ENCODE measurements at regions not wholly inside any gene's neighbourhood (a gene's known extent, or its start where the extent isn't known, plus 50 kb on each side); places are given as distances from the start of the nearest gene placed in this dataset.

DNA sequence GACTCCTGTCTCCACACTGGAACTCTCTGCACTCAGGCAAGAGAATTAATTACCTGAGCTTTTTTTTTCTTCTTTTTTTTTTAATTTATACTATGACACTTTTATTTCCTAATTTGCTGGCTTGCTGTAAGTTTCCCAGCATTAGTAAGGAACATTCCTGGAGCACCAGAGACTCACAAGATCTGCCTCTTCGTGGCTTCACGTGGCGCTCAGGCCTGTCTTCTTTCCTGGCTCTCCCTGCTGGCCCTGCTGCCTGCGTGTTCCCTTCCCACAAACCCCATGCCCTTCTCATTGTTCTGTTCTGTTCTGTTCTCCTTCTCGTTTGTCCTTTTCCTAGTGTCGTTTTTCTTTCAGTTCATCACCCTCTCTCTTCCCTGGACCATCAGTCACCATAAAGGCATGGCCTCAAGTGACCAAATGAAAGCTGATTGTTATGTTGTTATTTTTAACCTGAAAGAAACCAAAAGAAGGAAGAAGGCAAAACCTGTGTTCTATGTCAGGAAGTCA, 591.6 kb upstream of the PFKP start:
- intact Hi-C loops (cut with DNase I) = no loop called here
- DNase-seq (ENCODE audit: low spot score) = no peak

DNA sequence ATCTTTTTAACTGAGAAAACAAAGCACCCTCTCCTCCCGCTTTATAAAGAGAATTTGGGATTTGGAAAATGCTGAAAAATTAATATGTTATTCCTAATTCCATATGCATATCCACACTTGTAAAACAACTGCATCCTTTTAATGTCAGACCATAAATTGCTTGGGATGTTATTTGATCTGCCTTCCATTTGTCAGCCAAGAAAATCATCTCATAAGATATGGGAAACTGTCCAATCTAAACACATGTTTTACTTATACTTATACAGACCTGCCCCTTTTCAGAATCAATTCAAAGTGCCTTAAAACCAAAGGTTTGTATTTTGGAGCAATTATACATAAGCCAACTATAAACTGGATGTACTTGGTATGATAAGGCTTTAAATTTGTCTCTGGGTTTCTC, 595.5 kb upstream of the PFKP start:
- intact Hi-C loops (cut with DNase I) = no loop called here
- DNase-seq (ENCODE audit: low spot score) (no peak), ATAC-seq (no peak)

More for the DNA sequence above, 591.6 kb upstream of the PFKP start:
- peak; percentile 88 for ATAC-seq

DNA sequence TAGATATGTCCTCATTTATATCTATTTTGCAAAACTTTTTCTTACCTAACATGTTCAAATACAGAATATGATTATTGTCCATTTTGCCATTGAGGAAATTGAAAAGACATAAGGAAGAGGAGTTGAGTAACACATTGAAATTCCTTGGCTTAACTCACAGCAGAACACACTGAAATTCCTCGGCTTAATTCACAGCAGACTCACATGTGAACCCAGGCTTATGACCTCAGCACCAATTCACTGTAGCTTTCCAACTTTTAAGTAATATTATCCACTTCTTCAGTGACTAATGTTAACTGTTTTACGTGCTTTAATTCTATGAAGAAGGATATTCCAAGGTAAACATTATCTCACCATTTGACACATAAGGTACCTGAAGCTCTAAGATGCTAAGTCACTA, 597.5 kb upstream of the PFKP start:
- ATAC-seq (no peak), DNase-seq (ENCODE audit: low spot score) (no peak)
- intact Hi-C loops (cut with DNase I) = no loop called here

DNA sequence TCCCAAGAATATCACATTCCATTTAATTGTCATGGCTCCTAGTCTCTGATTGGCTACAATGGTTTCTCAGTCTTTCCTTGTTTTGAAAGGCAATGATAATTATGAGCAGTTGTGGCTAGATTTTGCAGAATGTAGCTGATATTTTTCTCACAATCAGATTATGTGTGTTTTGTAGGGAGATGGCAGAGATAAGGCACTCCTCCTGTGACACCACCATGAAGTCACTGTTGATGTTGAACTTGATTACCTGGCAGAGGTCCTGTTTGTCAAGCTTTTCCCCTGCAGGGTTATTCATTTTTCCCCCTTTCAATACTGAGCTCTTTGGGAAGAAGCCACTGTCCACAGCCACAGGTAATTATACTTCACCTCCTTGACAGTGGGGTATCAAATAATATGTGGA, 602.9 kb upstream of the PFKP start:
- intact Hi-C loops (cut with DNase I) = no loop called here
- ATAC-seq (no peak), DNase-seq (ENCODE audit: low spot score) (no peak)

DNA sequence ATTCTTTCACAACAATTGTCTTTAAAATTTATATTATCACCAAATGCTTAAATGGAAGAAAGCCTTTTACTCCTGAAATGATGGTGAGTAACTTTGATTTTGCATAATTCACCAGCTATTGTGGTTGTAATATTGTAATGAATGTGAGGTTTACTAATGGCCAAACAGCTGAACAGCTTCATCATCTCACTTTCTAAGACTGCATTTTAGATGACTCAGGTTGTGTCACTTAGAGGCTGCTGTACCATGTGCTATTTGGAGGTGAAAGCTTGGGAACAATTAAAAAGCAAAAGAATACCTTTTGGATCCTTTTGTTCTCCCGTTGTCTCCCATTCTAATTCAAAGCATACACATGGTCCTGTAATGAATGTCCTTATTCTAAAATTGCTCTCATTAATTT, 604.0 kb upstream of the PFKP start:
- DNase-seq (ENCODE audit: low spot score) = no peak
- no peak for ATAC-seq
- intact Hi-C loops (cut with DNase I) = no loop called here

DNA sequence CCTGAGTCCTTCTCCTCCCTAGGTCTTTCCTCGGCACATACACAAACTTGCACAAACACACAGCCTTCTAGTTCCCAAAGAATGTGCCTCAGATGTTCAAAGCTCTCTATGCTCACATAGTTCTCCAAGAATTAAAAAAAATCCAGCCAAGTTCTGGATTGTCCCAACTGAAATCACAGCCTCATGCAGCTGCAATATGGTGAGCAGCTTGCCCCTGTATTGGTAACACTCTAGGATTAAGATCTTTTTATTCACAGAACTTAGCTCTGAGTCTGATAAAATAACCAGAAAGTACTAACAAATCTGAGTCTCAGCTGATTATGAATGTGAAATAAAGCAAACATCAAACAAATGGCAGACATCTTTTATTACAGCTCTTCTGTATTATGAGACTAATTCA, 604.8 kb upstream of the PFKP start:
- intact Hi-C loops (cut with DNase I) = no loop called here
- ATAC-seq (no peak), DNase-seq (ENCODE audit: low spot score) (no peak)

DNA sequence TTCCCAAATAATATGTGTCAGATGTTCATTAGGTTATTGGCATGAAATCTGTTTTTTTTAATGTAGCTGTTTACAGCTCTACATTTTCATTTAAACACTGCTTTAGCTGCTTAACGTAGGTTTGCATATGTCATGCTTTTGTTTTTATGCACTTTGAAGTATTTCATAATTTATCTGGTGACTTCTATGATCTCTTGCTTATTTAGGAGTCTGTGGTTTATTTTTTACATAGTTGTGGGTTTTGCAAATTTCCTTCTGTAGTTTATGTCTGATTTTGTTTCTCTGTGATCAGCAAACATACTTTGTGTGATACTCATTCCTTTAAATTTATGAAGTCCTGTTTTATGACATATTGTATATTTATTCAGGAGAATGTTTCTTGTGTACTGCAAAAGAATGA, 606.5 kb upstream of the PFKP start:
- intact Hi-C loops (cut with DNase I) = no loop called here

DNA sequence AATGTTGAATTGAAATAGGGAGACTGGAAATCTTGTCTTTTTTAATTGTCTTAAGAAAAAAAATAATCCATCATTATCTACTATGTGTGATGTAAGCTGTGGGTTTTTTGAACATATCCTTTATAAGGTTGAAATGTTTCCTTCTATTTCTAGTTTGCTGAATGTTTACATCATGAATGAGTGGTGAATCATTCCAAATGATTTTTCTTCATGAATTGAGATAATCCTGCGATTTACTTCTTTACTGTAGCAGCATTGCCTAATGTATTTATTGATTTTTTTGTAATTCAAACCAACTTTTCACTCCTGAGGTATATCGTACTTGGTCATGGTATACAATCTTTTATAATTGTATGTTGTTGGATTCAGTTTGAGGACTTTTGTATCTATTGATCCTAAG, 607.6 kb upstream of the PFKP start:
- ATAC-seq (no peak), DNase-seq (ENCODE audit: low spot score) (no peak)
- intact Hi-C loops (cut with DNase I) = no loop called here

More for the DNA sequence above, 606.5 kb upstream of the PFKP start:
- no peak for DNase-seq (ENCODE audit: low spot score)
- ATAC-seq = no peak

DNA sequence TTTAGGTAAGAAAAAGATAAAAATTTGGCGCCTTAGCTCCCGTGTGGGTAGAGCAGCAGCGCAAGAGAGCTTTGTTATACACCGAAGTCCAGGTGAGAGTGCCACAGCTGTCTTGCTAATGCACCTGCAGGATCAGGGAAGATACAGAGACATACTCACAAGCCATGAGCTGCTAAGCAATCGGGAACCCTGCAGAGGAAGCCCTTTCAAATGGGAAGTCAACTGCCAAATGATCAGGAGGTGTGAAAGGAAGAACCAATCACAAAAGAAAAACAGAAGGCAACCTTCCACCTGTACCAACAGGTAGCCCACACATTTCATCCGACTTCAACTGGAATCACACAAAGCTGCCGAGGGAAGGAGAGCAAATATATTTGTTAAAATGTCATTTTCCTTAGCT, 610.5 kb upstream of the PFKP start:
- DNase-seq (ENCODE audit: low spot score) (no peak), ATAC-seq (no peak)
- intact Hi-C loops (cut with DNase I) = no loop called here

DNA sequence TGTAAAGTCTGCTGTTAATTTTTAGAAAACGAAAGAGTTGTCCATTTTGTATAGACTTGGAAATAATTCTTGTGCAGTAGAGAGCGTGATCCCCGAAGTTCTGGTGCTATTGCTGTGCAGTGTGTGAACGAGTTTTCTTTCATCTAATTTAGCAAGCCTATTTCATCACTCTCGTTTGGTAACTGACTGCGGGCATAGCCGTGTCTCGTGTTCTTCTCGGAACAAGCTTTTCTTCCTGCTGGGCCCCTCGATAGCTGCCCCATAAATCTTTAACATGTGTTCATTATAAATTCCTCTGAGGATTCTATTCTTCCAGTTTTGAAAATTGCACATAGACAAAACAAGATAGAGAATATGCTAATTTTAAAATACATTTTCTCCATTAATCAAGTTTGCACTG, 622.0 kb upstream of the PFKP start:
- intact Hi-C loops (cut with DNase I) = no loop called here
- no peak for ATAC-seq
- DNase-seq (ENCODE audit: low spot score) = no peak

DNA sequence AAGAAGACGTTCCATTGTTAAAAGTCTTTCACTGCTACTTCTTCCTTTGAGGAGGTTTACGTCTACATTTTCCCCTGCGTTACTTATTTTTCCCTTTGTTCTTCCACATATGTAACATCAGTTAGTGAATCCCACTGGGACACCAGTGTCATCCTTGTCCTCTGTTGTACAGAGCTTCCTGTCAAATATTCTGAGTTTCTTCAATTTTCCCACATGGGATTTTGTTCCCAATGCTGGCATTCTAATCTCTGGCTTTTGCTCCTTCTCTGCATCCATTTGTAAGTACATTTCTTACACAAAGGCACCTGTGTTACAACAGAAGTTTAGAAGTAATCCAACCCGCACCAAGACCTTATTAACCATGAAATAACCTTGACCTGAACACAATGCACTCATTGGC, 627.4 kb upstream of the PFKP start:
- no peak for DNase-seq (ENCODE audit: low spot score)
- intact Hi-C loops (cut with DNase I) = no loop called here
- no peak for ATAC-seq

DNA sequence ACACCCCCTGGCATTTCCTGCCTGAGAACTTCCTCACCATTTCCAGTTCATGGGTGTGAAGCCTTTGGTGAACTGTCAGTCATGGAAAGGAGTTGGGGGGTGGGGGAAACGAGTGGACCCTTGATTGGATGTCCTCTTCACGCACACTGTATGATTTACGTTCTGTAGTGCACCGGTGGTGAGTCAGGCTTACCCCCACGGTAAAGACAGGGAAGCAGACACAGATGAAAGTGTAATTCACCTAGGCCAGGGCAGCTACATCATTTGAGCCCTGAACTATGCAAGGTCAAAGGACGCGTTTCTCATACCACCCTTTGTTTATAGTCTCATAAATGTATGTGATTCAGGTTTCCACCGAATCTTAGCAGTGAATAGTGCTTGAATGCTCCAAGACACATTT, 628.3 kb upstream of the PFKP start:
- intact Hi-C loops (cut with DNase I) = no loop called here

DNA sequence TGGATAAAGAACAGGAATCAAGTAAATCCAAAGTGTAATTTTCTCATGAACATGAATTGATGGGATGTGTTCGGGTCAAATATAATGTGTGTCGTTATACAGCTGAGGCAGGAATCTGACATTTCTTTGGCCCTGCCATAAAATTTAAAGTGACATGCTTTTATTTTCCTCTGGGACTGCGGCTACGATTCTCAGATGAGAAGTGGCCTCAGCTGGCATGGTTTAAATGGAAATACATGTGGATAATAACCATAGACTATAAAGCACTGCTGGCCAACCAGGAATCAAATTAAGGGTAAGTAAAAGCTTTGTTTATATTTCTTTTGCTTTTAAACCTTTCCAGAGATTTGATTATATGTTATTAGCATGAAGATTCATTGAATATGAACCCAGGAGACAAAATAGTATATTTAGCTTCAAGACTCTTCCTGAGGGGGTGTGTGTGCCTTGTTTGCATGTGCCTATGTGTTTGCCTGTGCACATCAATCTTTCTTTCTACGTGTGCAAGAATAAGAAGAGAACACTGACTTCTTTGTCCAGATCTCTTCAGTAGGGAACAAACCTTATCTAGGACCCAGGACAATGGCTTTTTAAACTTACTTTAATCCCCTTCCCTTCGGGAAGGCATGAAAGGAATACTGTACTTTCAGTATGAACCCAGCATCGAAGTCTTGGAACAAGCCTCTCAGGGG, 629.0 kb upstream of the PFKP start:
- no peak for DNase-seq (ENCODE audit: low spot score)
- intact Hi-C loops (cut with DNase I) = no loop called here
- ATAC-seq = no peak

More for the DNA sequence above, 628.3 kb upstream of the PFKP start:
- ATAC-seq (no peak), DNase-seq (ENCODE audit: low spot score) (no peak)

DNA sequence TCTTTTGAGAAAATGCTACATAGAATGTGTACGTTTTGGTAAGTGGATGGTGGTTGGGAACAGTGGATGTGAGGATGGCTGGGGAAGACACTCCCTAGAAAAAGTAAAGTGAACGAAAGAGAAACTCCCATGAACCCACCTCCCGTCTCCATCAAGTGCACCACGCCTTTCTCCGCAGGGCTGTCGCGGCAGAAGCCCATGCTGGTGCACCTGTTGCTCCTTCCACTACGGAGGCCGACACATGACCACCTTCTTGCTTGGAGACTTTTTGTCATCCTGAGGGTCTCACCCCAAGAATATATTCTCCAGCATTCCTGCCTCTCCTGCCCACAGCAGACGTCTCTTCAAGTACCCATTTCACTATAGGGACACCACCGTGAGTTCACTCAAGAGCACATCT, 630.4 kb upstream of the PFKP start:
- intact Hi-C loops (cut with DNase I) = no loop called here
- ATAC-seq (no peak), DNase-seq (ENCODE audit: low spot score) (no peak)

DNA sequence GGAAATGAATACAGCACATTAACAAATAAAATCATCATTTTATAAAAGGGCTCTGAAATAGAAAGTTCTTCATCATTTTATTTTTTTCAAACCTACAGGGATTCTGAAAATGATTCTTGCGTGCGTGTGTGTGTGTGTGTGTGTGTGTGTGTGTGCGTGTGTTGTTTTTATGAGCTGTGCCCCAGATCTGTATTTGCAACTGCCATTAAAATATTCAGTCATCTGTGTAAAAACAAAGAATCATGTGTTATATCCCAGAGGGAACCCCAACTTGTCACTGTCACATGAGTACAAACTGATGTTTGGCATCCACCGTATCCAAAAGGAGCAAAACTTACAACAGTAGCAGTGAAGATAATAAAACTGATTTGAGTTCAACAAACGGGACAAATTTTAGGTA, 635.4 kb upstream of the PFKP start:
- intact Hi-C loops (cut with DNase I) = no loop called here
- no peak for ATAC-seq
- no peak for DNase-seq (ENCODE audit: low spot score)

DNA sequence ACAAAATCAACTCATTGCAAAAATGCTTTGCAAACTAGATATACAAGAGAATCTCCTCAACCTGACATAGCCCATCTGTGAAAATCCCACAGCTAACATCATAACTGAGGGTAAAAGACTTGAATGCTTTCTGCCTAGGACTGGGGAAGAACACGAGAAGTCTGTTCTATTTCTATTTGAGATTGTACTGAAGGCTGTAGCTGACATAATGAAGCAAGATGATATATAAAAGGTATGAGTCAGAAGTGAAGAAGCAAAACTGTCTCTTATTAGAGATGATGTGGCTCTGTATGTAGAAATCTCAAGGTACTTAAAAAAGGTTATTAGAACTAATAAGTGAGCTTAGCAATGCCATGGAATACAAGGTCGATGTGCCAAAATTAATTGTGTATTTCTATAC, 639.9 kb upstream of the PFKP start:
- ATAC-seq (no peak), DNase-seq (ENCODE audit: low spot score) (no peak)
- intact Hi-C loops (cut with DNase I) = no loop called here

DNA sequence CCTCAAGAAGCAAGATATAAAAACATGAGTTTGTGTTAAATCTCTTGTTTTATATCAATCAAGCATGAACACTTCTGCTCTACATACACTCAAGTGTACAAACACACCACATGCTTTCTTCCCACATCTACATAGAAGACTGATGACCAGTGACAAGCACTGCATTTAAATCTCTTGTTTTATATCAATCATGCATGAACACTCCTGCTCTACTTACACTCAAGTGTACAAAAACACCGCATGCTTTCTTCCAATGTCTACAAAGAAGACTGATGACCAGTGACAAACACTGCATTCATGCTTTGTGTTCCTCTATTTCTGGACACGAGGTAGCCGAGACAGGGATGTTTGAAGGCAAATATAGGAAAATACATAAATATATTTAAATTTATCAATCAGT, 642.0 kb upstream of the PFKP start:
- DNase-seq (ENCODE audit: low spot score) (no peak), ATAC-seq (no peak)
- intact Hi-C loops (cut with DNase I) = no loop called here

DNA sequence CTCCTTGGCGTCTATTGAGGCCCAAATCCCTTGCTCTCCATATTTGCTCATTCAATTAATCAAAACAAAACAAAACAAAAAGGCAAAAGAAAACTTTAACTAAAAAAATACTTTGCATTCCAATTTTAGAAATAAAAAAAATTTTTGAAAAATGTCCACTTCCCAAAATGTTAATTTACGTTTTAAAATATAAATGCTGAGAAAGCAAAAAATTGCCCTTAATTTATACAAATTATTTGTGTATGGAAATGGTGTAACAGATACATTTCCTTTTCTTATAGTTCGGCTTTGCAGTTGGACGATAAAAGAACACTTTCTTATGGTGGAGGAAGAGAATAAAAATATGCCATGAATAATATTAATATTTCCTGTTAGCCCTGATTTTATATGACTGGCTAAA, 652.8 kb upstream of the PFKP start:
- no peak for DNase-seq (ENCODE audit: low spot score)
- no peak for ATAC-seq

DNA sequence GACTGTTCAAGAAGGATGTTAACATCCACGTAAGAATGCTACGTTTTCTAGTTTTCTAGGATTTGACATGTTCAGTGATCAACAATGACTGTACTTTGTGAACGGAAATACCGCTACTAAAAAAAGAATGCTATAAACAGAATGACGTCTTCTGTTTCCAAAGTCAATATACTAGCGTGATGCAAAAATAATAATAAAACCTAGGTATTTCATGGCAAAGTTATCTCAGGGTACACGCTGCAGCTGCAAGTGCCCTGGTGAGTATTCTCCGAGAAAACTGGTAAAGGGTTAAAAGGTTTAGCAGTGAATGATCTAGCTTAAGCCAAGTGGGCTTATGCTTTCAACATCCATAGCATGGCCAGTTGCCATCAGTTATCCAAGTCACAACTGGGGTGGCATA, 653.3 kb upstream of the PFKP start:
- DNase-seq (ENCODE audit: low spot score) = no peak
- no peak for ATAC-seq
- intact Hi-C loops (cut with DNase I) = no loop called here

More for the DNA sequence above, 652.8 kb upstream of the PFKP start:
- intact Hi-C loops (cut with DNase I) = no loop called here

DNA sequence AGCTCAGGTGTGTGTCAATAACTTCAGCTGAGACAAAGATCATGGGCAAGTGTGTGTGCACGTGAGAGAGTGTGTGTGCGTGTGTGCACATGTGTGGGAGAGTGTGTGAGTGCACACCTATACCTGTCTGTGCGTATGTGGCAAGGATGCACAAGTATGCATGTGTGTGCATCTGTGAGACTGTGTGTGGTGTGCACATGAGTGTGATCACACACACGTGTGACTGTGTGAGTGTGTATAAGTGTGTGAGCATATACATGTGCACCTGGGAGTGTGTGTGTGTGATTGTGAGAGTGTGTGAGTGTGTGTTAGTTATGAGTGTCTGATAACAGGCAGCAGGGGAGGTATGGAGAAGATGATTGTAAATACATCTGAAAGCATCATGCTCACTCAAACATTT, 657.3 kb upstream of the PFKP start:
- ATAC-seq (no peak), DNase-seq (ENCODE audit: low spot score) (no peak)
- intact Hi-C loops (cut with DNase I) = no loop called here

DNA sequence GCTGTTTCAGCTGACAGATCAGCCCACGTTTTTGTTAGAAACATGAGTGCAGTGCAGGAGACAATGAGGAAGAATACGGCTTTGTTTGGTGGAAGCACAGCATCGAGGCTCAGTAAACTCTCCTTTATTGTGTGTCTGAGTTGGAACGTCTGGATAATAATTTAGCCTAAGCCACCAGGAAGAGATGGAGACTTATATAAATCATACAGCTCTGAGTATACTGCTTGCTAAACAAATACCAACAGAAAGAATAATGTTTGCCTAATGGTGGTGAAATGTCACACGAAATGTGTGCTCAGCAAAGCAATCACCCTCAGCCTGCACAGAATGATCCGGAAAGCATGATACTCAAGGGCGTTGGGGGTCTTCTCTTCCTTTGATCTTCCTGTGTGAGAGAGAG, 664.1 kb upstream of the ADARB2 start:
- ATAC-seq (no peak), DNase-seq (ENCODE audit: low spot score) (no peak)
- intact Hi-C loops (cut with DNase I) = no loop called here

Data from sciatic nerve (tissue), 2 donors.